ENCODE measurements at regions not wholly inside any gene's neighbourhood (a gene's known extent, or its start where the extent isn't known, plus 50 kb on each side); places are given as distances from the start of the nearest gene placed in this dataset.

- H3K9me2 ChIP-seq (ENCODE audit: insufficient read depth): no peaks in the 10 kb centered on the region
- no peaks in the 10 kb centered on the region for H3K79me2 ChIP-seq (ENCODE audit: insufficient read depth, low read length)
- no peaks in the 10 kb centered on the region for H3K27me3 ChIP-seq (ENCODE audit: insufficient read depth, low read length)
- H3K4me1 ChIP-seq (ENCODE audit: control insufficient read depth in 1 of 2, insufficient read depth in 2 of 2, low read length in 2 of 2): no peaks in the 10 kb centered on the region
- ChIA-PET RAD21 (ENCODE audit: low non-redundant PET in 1 of 2, low total read pairs in 2 of 2, uncharacterized antibody in 2 of 2, unreplicated experiment in 2 of 2) (no interaction called here), CTCF (no interaction called here), POLR2A (no interaction called here)
- ATAC-seq (no peak), DNase-seq (ENCODE audit: low read depth, low spot score) (no peak)
- H4K20me1 ChIP-seq (ENCODE audit: insufficient read depth): no peaks in the 10 kb centered on the region
- H3K4me2 ChIP-seq (ENCODE audit: low read length): no peak overlapping the region
- H3K4me3 ChIP-seq (replicated peaks in 1 of 2; ENCODE audit: low read depth in 1 of 2, low read length in 2 of 2): no peak overlapping the region
- H2AFZ ChIP-seq (ENCODE audit: low read depth, low read length, poor library complexity, severe bottlenecking): no peak overlapping the region
- intact Hi-C loops (cut with micrococcal nuclease): no loop called here
- H3K9me3 ChIP-seq (ENCODE audit: control insufficient read depth in 1 of 2, insufficient read depth in 1 of 2, low read depth in 1 of 2, low read length in 2 of 2): no peaks in the 10 kb centered on the region
- BruUV-seq (replicated peaks): no TSS peak
- H3K36me3 ChIP-seq (ENCODE audit: control insufficient read depth in 1 of 2, insufficient read depth in 2 of 2, low read length in 2 of 2): no peaks in the 10 kb centered on the region
- H3K27ac ChIP-seq (ENCODE audit: low read depth, low read length): no peak overlapping the region
- TF ChIP-seq ELF1 (IDR thresholded peaks at IDR 0.05; ENCODE audit: borderline replicate concordance, low read depth) (no peak), ZBTB33 (IDR thresholded peaks at IDR 0.05; ENCODE audit: extremely low read depth, insufficient replicate concordance, low read length) (no peak), CEBPB (IDR thresholded peaks at IDR 0.05; ENCODE audit: low read depth) (no peak), CTCF (IDR thresholded peaks at IDR 0.05 in 2 of 3, conservative IDR thresholded peaks at IDR 0.05 in 1 of 3; ENCODE audit: borderline replicate concordance in 1 of 3, insufficient read depth in 1 of 3, low read depth in 2 of 3, low read length in 2 of 3) (no peak)
- H3K9ac ChIP-seq (ENCODE audit: low read length): no peak overlapping the region
These were observed 1313.9 kb upstream of the ACVR2A start for GRCh38 chr2:146530886-146531285.

GRCh38 chr2:146527166-146527565, 1317.7 kb upstream of the ACVR2A start:
- Histone ChIP-seq H3K9me3 (ENCODE audit: control insufficient read depth in 1 of 2, insufficient read depth in 1 of 2, low read depth in 1 of 2, low read length in 2 of 2) (no peaks in the 10 kb centered on the region), H3K9me2 (ENCODE audit: insufficient read depth) (no peaks in the 10 kb centered on the region), H2AFZ (ENCODE audit: low read depth, low read length, poor library complexity, severe bottlenecking) (no peak overlapping the region), H3K79me2 (ENCODE audit: insufficient read depth, low read length) (no peaks in the 10 kb centered on the region), H3K4me3 (replicated peaks in 1 of 2; ENCODE audit: low read depth in 1 of 2, low read length in 2 of 2) (no peak overlapping the region), H4K20me1 (ENCODE audit: insufficient read depth) (no peaks in the 10 kb centered on the region), H3K4me1 (ENCODE audit: control insufficient read depth in 1 of 2, insufficient read depth in 2 of 2, low read length in 2 of 2) (no peaks in the 10 kb centered on the region), H3K36me3 (ENCODE audit: control insufficient read depth in 1 of 2, insufficient read depth in 2 of 2, low read length in 2 of 2) (no peaks in the 10 kb centered on the region), H3K27me3 (ENCODE audit: insufficient read depth, low read length) (no peaks in the 10 kb centered on the region), H3K27ac (ENCODE audit: low read depth, low read length) (no peak overlapping the region), H3K4me2 (ENCODE audit: low read length) (no peak overlapping the region), H3K9ac (ENCODE audit: low read length) (no peak overlapping the region)
- DNase-seq (ENCODE audit: low read depth, low spot score) (no peak), ATAC-seq (no peak)
- intact Hi-C loops (cut with micrococcal nuclease): no loop called here
- ChIA-PET CTCF (no interaction called here), RAD21 (ENCODE audit: low non-redundant PET in 1 of 2, low total read pairs in 2 of 2, uncharacterized antibody in 2 of 2, unreplicated experiment in 2 of 2) (no interaction called here), POLR2A (no interaction called here)
- no TSS peak for BruUV-seq (replicated peaks)
- TF ChIP-seq SP1 (IDR thresholded peaks at IDR 0.05; ENCODE audit: low read depth) (no peak), SIN3A (IDR thresholded peaks at IDR 0.05; ENCODE audit: low read depth) (no peak), ZNF274 (IDR thresholded peaks at IDR 0.05; ENCODE audit: low read depth, low read length) (no peak), ZFX (IDR thresholded peaks at IDR 0.05) (no peak), ATF3 (IDR thresholded peaks at IDR 0.05) (no peak)
